ENCODE measurements at regions not wholly inside any gene's neighbourhood (a gene's known extent, or its start where the extent isn't known, plus 50 kb on each side); places are given as distances from the start of the nearest gene placed in this dataset.

DNA sequence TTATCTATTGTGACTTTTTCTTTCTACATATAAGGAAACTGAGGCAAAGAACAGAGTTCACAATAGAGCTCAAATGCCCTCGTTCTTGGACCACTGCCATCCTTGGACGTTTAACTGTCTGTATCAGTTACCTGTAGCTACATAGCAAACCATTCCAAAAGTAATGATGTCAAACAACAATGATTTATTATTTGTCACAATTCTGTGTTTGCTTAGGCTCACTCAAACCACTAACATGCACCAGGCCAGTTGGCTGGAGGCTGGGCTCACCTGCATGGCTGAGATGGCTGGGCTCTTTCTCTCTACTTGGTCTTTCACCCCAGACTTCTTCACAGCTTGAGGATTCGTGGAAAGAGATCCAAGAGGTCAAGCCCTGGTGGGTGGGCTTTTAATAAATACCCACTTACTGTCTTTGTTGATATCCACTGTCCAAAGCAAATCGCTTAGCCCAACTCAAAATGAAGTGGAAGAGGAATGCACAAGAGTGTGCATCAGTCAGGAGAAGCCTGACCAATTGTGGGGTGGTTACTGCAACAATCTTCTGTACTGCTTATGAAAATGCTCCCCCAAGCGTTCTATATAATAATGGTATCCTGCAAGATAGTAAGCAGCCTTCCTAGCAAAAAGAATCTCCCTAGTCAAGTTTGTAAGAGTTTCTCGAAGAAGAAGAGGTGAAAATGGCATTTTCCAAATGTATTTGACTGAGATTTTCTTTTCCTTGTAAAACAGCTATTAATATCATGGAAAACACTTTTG is 163.5 kb upstream of the NT5C1B start:
- ATAC-seq, result no peak

DNA sequence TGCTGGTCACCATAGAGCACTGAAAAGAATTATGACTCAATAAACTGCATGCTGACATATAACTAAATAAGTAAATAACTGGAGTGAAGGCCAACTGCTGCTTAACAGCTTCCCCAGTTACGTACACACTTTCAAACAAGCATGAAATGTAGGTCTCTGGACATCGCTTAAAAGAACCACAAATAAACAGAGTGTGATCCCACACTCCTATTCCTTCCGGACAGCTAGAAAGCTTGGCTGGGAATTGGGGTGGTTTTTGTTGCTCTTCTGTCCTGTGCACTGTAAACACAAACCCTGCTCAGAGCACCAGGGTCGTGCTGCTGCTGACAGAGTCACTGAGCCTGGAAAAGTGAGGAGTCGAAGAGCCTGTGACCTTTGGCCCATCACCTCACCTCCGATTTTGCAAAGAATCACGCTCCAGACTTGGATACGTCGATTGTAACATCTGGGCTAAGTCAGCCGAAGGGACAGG is 162.7 kb upstream of the NT5C1B start:
- H3K4me1 Mint-ChIP-seq, result no peaks in the 10 kb centered on the region
- no peak overlapping the region for H3K27ac Mint-ChIP-seq
- no peaks in the 10 kb centered on the region for H3K36me3 Mint-ChIP-seq
- no peak overlapping the region for H3K4me3 Mint-ChIP-seq
- POLR2A ChIA-PET, result no interaction called here
- peaks cover 0 to 2% (median 0%) of the 10 kb centered on the region in 9 donors for H3K9me3 Mint-ChIP-seq
- H3K27me3 Mint-ChIP-seq, result no peaks in the 10 kb centered on the region
- ATAC-seq, result no peak
- DNase-seq, result no peak

More for the DNA sequence above, 163.5 kb upstream of the NT5C1B start:
- H3K27me3 Mint-ChIP-seq, result no peaks in the 10 kb centered on the region
- DNase-seq, result no peak
- POLR2A ChIA-PET, result no interaction called here
- no peak overlapping the region for H3K4me3 Mint-ChIP-seq
- H3K9me3 Mint-ChIP-seq, result peaks cover 0 to 2% (median 0%) of the 10 kb centered on the region in 9 donors
- peaks cover 2 to 6% (median 5%) of the 10 kb centered on the region in 3 donors for H3K36me3 Mint-ChIP-seq
- no peaks in the 10 kb centered on the region for H3K4me1 Mint-ChIP-seq
- no peak overlapping the region for H3K27ac Mint-ChIP-seq

- H3K36me3 Mint-ChIP-seq, result no peaks in the 10 kb centered on the region
- H3K4me3 Mint-ChIP-seq, result no peak overlapping the region
- no peaks in the 10 kb centered on the region for H3K9me3 Mint-ChIP-seq
- H3K27ac Mint-ChIP-seq, result no peak overlapping the region
- ATAC-seq (no peak), DNase-seq (no peak)
- no peaks in the 10 kb centered on the region for H3K4me1 Mint-ChIP-seq
- POLR2A ChIA-PET, result no interaction called here
- no peaks in the 10 kb centered on the region for H3K27me3 Mint-ChIP-seq
Measured at GRCh38 chr2:18750672-18751554, 161.5 kb upstream of the NT5C1B start.

GRCh38 chr2:18749912-18750526 is 160.7 kb upstream of the NT5C1B start:
- H3K9me3 Mint-ChIP-seq, result no peaks in the 10 kb centered on the region
- H3K4me3 Mint-ChIP-seq, result no peak overlapping the region
- H3K27me3 Mint-ChIP-seq, result no peaks in the 10 kb centered on the region
- ATAC-seq (no peak), DNase-seq (peak in 8 of 10 donors; percentile 6 to 62 (median 19))
- H3K36me3 Mint-ChIP-seq, result no peaks in the 10 kb centered on the region
- H3K4me1 Mint-ChIP-seq, result no peaks in the 10 kb centered on the region
- POLR2A ChIA-PET, result interaction anchor here (0.6 kb wide), 1 partner anchor 1116 kb away, joined by 3 read pairs; no protein-coding TSS in a partner anchor
- H3K27ac Mint-ChIP-seq, result no peak overlapping the region

- no peaks in the 10 kb centered on the region for H3K27me3 Mint-ChIP-seq
- no peak for DNase-seq
- ATAC-seq, result no peak
- H3K36me3 Mint-ChIP-seq, result no peaks in the 10 kb centered on the region
- no peaks in the 10 kb centered on the region for H3K9me3 Mint-ChIP-seq
- POLR2A ChIA-PET, result no interaction called here
- no peaks in the 10 kb centered on the region for H3K4me1 Mint-ChIP-seq
- no peak overlapping the region for H3K27ac Mint-ChIP-seq
- no peak overlapping the region for H3K4me3 Mint-ChIP-seq
Measured at GRCh38 chr2:18745431-18746272, 156.3 kb upstream of the NT5C1B start.

GRCh38 chr2:18741895-18742732 is 152.7 kb upstream of the NT5C1B start:
- no peak overlapping the region for H3K4me3 Mint-ChIP-seq
- no peaks in the 10 kb centered on the region for H3K27me3 Mint-ChIP-seq
- POLR2A ChIA-PET, result no interaction called here

GRCh38 chr2:18741191-18741590 is 151.8 kb upstream of the NT5C1B start:
- no peaks in the 10 kb centered on the region for H3K27me3 Mint-ChIP-seq
- peaks cover 3 to 24% (median 8%) of the 10 kb centered on the region in 9 donors for H3K9me3 Mint-ChIP-seq
- no peaks in the 10 kb centered on the region for H3K4me1 Mint-ChIP-seq
- H3K27ac Mint-ChIP-seq, result no peak overlapping the region
- peaks cover 0 to 5% (median 5%) of the 10 kb centered on the region in 3 donors for H3K36me3 Mint-ChIP-seq
- H3K4me3 Mint-ChIP-seq, result no peak overlapping the region
- POLR2A ChIA-PET, result no interaction called here
- no peak for DNase-seq
- ATAC-seq, result no peak

More at GRCh38 chr2:18741895-18742732, 152.7 kb upstream of the NT5C1B start:
- Mint-ChIP-seq H3K9me3 (peaks cover 0 to 15% (median 0%) of the 10 kb centered on the region in 9 donors), H3K36me3 (no peaks in the 10 kb centered on the region), H3K27ac (peak overlapping the region in 1 of 10 donors; percentile 54), H3K4me1 (no peaks in the 10 kb centered on the region)
- DNase-seq (no peak), ATAC-seq (no peak)

GRCh38 chr2:18740474-18740881 is 151.1 kb upstream of the NT5C1B start:
- no peak for DNase-seq
- no peak overlapping the region for H3K27ac Mint-ChIP-seq
- H3K36me3 Mint-ChIP-seq, result peaks cover 0 to 12% (median 5%) of the 10 kb centered on the region in 3 donors

DNA sequence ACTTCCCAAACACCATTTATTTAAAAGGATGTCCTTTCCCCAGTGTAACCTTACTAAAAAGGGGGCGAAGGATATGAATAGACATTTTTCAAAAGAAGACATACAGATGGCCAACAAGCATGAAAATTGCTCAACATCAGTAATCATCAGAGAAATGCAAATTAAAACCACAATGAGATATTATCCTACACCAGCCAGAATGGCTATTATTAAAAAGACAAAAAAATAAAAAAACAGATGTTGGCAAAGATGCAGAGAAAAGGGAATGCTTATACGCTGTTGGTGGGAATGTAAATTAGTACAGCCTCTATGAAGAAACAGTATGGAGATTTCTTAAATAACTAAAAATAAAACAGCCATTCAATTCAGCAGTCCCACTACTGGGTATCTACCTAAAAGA is 142.3 kb upstream of the NT5C1B start:
- no peaks in the 10 kb centered on the region for H3K4me1 Mint-ChIP-seq
- DNase-seq, result no peak
- H3K36me3 Mint-ChIP-seq, result peaks cover 0 to 46% (median 35%) of the 10 kb centered on the region in 3 donors
- ATAC-seq, result no peak
- H3K27ac Mint-ChIP-seq, result no peak overlapping the region
- POLR2A ChIA-PET, result no interaction called here
- H3K4me3 Mint-ChIP-seq, result no peak overlapping the region
- peaks cover 5 to 48% (median 21%) of the 10 kb centered on the region in 9 donors for H3K9me3 Mint-ChIP-seq
- peaks cover 0 to 2% (median 0%) of the 10 kb centered on the region in 5 donors for H3K27me3 Mint-ChIP-seq

More at GRCh38 chr2:18740474-18740881, 151.1 kb upstream of the NT5C1B start:
- ATAC-seq, result no peak
- H3K27me3 Mint-ChIP-seq, result no peaks in the 10 kb centered on the region
- H3K4me3 Mint-ChIP-seq, result no peak overlapping the region
- peaks cover 3 to 30% (median 13%) of the 10 kb centered on the region in 9 donors for H3K9me3 Mint-ChIP-seq
- POLR2A ChIA-PET, result no interaction called here
- H3K4me1 Mint-ChIP-seq, result no peaks in the 10 kb centered on the region

DNA sequence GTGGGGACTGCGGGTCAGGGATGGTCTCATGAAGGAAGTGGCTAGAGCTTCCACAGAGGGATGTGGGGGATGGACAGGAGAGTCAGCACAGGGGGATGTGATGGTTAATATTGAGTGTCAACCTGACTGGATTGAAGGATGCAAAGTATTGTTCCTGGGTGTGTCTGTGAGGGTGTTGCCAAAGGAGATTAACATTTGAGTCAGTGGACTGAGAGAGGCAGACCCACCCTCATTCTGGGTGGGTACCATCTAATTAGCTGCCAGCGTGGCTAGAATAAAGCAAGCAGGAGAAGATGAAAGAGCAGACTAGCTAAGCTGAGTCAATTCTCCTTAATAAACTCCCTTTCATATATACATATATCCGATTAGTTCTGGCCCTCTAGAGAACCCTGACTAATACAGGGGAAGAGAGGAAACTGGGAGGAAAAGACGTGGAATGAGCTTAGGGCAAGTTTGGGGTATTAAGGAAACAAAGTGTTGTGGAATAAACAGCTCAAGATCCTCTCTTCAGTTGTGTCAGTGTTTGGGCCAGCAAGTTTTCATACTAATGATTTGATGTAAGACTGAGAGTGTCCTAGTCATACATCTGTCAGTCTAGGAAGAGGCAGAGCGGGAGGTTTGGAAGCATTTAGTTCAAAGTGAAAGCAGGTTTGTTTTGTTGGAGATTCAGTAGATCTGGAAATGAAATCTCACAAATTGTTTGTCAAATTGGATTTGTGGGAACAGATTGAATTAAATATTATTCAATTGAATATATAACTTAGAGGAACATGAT is 135.2 kb upstream of the NT5C1B start:
- no peak overlapping the region for H3K27ac Mint-ChIP-seq
- peaks cover 0 to 6% (median 0%) of the 10 kb centered on the region in 9 donors for H3K9me3 Mint-ChIP-seq
- H3K36me3 Mint-ChIP-seq, result peaks cover 10 to 46% (median 12%) of the 10 kb centered on the region in 3 donors
- no peaks in the 10 kb centered on the region for H3K27me3 Mint-ChIP-seq
- POLR2A ChIA-PET, result no interaction called here
- no peak for DNase-seq
- ATAC-seq, result no peak
- H3K4me3 Mint-ChIP-seq, result no peak overlapping the region
- H3K4me1 Mint-ChIP-seq, result peaks cover 0 to 2% (median 0%) of the 10 kb centered on the region in 4 donors

DNA sequence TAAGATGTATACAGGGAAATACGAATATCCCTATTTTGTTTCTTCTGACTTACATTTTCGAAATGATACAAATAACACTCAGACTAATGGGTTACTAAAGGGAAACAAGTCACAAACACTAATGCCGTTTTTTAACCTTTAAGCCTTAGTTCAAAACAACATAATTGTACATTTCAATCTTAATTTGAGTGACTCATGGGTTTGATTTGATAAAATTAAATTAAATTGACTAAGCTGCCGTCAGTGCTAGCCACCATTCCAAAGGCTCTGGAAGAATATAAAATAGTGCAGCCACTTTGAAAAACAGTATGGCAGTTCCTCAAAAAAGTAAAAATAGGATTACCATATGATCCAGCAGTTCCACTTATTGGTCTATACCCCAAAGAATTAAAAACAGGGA is 133.8 kb upstream of the NT5C1B start:
- no peak overlapping the region for H3K4me3 Mint-ChIP-seq
- POLR2A ChIA-PET, result no interaction called here
- no peaks in the 10 kb centered on the region for H3K27me3 Mint-ChIP-seq
- no peak overlapping the region for H3K27ac Mint-ChIP-seq
- DNase-seq, result no peak
- H3K4me1 Mint-ChIP-seq, result peaks cover 0 to 2% (median 0%) of the 10 kb centered on the region in 4 donors
- no peak for ATAC-seq
- H3K36me3 Mint-ChIP-seq, result peaks cover 10 to 45% (median 16%) of the 10 kb centered on the region in 3 donors
- peaks cover 0 to 6% (median 0%) of the 10 kb centered on the region in 9 donors for H3K9me3 Mint-ChIP-seq

Data from naive thymus-derived CD8-positive, alpha-beta T cell (primary cell).